Heart right ventricle (tissue), 16 donors: ENCODE measurements at regions not wholly inside any gene's neighbourhood (a gene's known extent, or its start where the extent isn't known, plus 50 kb on each side); places are given as distances from the start of the nearest gene placed in this dataset.
A peak's percentile ranks its signal among the peaks of the same experiment; 100 is the strongest.

Source experiments
- ATAC-seq, 8 donors: fragments of 200-7000 bp; cut with Tn5 transposase; one replicate each; pipeline ENCODE4 v1.9.1; 2020; ENCODE audit warnings: mild to moderate bottlenecking in 8 of 8, moderate library complexity in 8 of 8, moderate number of reproducible peaks in 1 of 8
- DNase-seq, 2 donors: peaks; one replicate each; pipeline ENCODE4 v3.0.0-alpha.2; 2020
- H3K27ac ChIP-seq, 10 donors: fragments of 200-600 bp; sonication (generic) in 2 of 10; one replicate each; pipeline versions ENCODE4 v1.5.0 to v1.8.0; 2020 to 2022; ENCODE audit warnings: mild to moderate bottlenecking in 3 of 10
- H3K27me3 ChIP-seq, 7 donors: fragments of 200-600 bp; one replicate each; pipeline ENCODE4 v1.8.0; 2021 to 2022; ENCODE audit warnings: mild to moderate bottlenecking in 2 of 7
- H3K36me3 ChIP-seq, 9 donors: fragments of 200-600 bp; sonication (generic) in 1 of 9; one replicate each; pipeline versions ENCODE4 v1.5.0 to v1.8.0; 2020 to 2022; ENCODE audit warnings: mild to moderate bottlenecking in 2 of 9
- H3K4me1 ChIP-seq, 9 donors: fragments of 200-600 bp; sonication (generic) in 1 of 9; one replicate each; pipeline versions ENCODE4 v1.5.0 to v1.8.0; 2020 to 2022; ENCODE audit warnings: mild to moderate bottlenecking in 4 of 9
- H3K4me3 ChIP-seq, 10 donors: fragments of 200-600 bp; sonication (generic) in 2 of 10; one replicate each; pipeline versions ENCODE4 v1.5.0 to v1.8.0; 2020 to 2022; ENCODE audit warnings: mild to moderate bottlenecking in 7 of 10, moderate library complexity in 2 of 10
- H3K9me3 ChIP-seq, 11 donors: fragments of 200-600 bp in 10 of 11; sonication (generic) in 2 of 11; one replicate each; pipeline versions ENCODE4 v1.5.0 to v1.8.0; 2013 to 2022; ENCODE audit warnings: mild to moderate bottlenecking in 2 of 11, control low read depth in 1 of 11, moderate library complexity in 1 of 11
- WGBS, 2 donors: extraction: QIAGEN DNeasy Blood & Tissue Kit; methylation state at CpG; one replicate each; pipeline ENCODE4 v1.1.7; 2013; ENCODE audit warnings: inconsistent platforms in 1 of 2; 5-methylcytosine and 5-hydroxymethylcytosine counted together
- intact Hi-C, 10 donors: fragments of 100-400 bp; cut with DNase I; formaldehyde crosslinking; loops; one replicate each; pipeline versions ENCODE4 v1.11.1 to v1.14.2; 2022
- TF ChIP-seq, protein P1 (sequence below), 9 donors: fragments of 200-600 bp; sonication (generic) in 2 of 9; IDR thresholded peaks; one replicate each; pipeline versions ENCODE4 v1.5.0 to v1.8.0; 2021 to 2022; ENCODE audit warnings: antibody characterized with exemption in 9 of 9, mild to moderate bottlenecking in 5 of 9, moderate library complexity in 1 of 9
- donor health status: Arrhythmogenic right ventricular cardiomyopathy.
- donor health status: ischemic (EF 13 %, LVEDD 7.1; RV severe dilation, severe dysfunction).
- donor health status: healthy with polysubstance abuse.
- donor health status: DM: no; HTN: yes; CAD: no.
- donor health status: DM: no; HTN: no; CAD: no.
- donor health status: ischemic (EF 25% LVEDD 6.9; RV normal size, moderate dysfunction).
- donor health status: ischemic (EF 25% LVEDD 5.7; RV mildly dilated, moderate dysfunction).
- donor health status: healthy.
- donor health status: DM: yes; HTN: yes; CAD: no.
- donor health status: Ischemic cardiomyopathy.
- donor health status: ischemic (EF 35%, LVEDD 5.7; RV mildly dilated, moderate dysfunction).
- donor health status: nonischemic (EF 11% LVEDD 7.7; RV severe dilation, severe dysfunction).
- donor health status: DM: yes; HTN: yes; CAD: no.
- donor health status: PGD.
- donor health status: ischemic (EF 29% LVEDD 5.4; RV normal size, mild dysfunction).
- donor health status: nonischemic (EF 23%, LVEDD 6.1; RV moderate dilation, normal function).

GRCh38 chr17:12579288-12579687, 86.4 kb upstream of the MYOCD start:
- no peak for DNase-seq
- TF ChIP-seq, protein P1, sequence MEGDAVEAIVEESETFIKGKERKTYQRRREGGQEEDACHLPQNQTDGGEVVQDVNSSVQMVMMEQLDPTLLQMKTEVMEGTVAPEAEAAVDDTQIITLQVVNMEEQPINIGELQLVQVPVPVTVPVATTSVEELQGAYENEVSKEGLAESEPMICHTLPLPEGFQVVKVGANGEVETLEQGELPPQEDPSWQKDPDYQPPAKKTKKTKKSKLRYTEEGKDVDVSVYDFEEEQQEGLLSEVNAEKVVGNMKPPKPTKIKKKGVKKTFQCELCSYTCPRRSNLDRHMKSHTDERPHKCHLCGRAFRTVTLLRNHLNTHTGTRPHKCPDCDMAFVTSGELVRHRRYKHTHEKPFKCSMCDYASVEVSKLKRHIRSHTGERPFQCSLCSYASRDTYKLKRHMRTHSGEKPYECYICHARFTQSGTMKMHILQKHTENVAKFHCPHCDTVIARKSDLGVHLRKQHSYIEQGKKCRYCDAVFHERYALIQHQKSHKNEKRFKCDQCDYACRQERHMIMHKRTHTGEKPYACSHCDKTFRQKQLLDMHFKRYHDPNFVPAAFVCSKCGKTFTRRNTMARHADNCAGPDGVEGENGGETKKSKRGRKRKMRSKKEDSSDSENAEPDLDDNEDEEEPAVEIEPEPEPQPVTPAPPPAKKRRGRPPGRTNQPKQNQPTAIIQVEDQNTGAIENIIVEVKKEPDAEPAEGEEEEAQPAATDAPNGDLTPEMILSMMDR (IDR thresholded peaks at IDR 0.05): no peak
- H3K4me1 ChIP-seq: peaks cover 0 to 28% (median 3%) of the 10 kb centered on the region in 9 donors
- peak in 3 of 8 donors; percentile 39 to 61 (median 50) for ATAC-seq
- peak overlapping the region in 4 of 10 donors; percentile 2 to 36 (median 18) for H3K27ac ChIP-seq
- no peaks in the 10 kb centered on the region for H3K36me3 ChIP-seq
- no peaks in the 10 kb centered on the region for H3K27me3 ChIP-seq
- WGBS, 2 donors: 49 to 67% methylated on average over 5 of the region's 5 CpGs
- intact Hi-C loops: no loop called here
- H3K4me3 ChIP-seq: no peak overlapping the region
- H3K9me3 ChIP-seq: peaks cover 0 to 10% (median 0%) of the 10 kb centered on the region in 11 donors

DNA sequence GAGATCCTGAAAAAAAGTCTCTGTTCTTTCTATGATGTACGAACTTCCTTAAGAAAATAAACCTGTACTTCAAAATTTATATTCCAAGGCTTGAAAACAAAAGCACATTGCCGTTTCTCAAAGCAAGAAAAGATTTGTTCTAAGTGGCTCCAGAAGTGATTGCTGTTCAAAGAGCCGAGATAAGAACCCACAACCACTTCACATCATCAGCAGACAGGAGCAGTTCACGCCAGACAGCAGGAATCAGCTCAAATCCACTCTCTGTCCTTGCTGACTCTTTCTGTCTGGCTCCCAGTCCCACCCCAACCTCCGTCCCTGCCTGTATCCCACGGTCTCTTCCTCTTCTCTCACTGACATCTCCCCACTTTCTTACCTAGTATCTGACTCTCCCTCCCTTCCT, 85.0 kb upstream of the MYOCD start:
- Histone ChIP-seq H3K4me3 (peak overlapping the region in 2 of 10 donors; percentile 2 to 12), H3K4me1 (peaks cover 0 to 30% (median 4%) of the 10 kb centered on the region in 9 donors), H3K27me3 (no peaks in the 10 kb centered on the region), H3K9me3 (peaks cover 0 to 10% (median 0%) of the 10 kb centered on the region in 11 donors), H3K36me3 (no peaks in the 10 kb centered on the region), H3K27ac (peak overlapping the region in 5 of 10 donors; percentile 19 to 61 (median 39))
- DNase-seq: no peak
- TF ChIP-seq, protein P1 (IDR thresholded peaks at IDR 0.05): no peak
- WGBS, 2 donors: 19 to 20% methylated on average over 6 of the region's 6 CpGs
- peak in 3 of 8 donors; percentile 48 to 66 (median 53) for ATAC-seq
- intact Hi-C loops: no loop called here

- DNase-seq (no peak), ATAC-seq (peak; percentile 50 to 83 (median 72))
- WGBS, 2 donors: 35 to 52% methylated on average over 7 of the region's 7 CpGs
- no peaks in the 10 kb centered on the region for H3K36me3 ChIP-seq
- H3K4me3 ChIP-seq: peak overlapping the region in 7 of 10 donors; percentile 3 to 28 (median 9)
- peaks cover 0 to 17% (median 0%) of the 10 kb centered on the region in 11 donors for H3K9me3 ChIP-seq
- H3K27me3 ChIP-seq: no peaks in the 10 kb centered on the region
- TF ChIP-seq, protein P1 (IDR thresholded peaks at IDR 0.05): peak in 2 of 9 donors; percentile 21 to 24
- intact Hi-C loops: loop anchor here in 1 of 10 donors (5.0 kb wide), 1 partner anchor 38 kb away; no protein-coding TSS in a partner anchor
- H3K27ac ChIP-seq: peak overlapping the region in 6 of 10 donors; percentile 30 to 59 (median 54)
- H3K4me1 ChIP-seq: peaks cover 0 to 26% (median 4%) of the 10 kb centered on the region in 9 donors
Observed at GRCh38 chr17:12584727-12585126, 81.0 kb upstream of the MYOCD start.

DNA sequence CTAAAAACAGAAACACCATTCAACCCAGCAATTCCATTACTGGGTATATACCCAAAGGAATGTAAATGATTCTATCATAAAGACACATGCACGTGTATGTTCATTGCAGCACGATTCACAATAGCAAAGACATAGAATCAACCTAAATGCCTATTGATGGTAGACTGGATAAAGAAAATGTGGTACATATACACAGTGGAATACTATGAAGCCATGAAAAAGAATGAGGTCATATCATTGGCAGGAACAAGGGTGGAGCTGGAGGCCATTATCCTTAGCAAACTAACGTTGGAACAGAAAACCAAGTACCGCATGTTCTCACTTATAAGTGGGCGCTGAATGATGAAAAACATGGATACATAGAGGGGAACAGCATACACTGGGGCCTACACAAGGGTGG, 77.2 kb upstream of the MYOCD start:
- intact Hi-C loops: loop anchor here in 1 of 10 donors (5.0 kb wide), 1 partner anchor 34 kb away; no protein-coding TSS in a partner anchor
- no peaks in the 10 kb centered on the region for H3K36me3 ChIP-seq
- no peak overlapping the region for H3K27ac ChIP-seq
- ATAC-seq (no peak), DNase-seq (no peak)
- WGBS, 2 donors: 87 to 89% methylated on average over 5 of the region's 5 CpGs
- H3K4me3 ChIP-seq: no peak overlapping the region
- H3K9me3 ChIP-seq: peaks cover 0 to 13% (median 0%) of the 10 kb centered on the region in 11 donors
- TF ChIP-seq, protein P1 (IDR thresholded peaks at IDR 0.05): no peak
- H3K27me3 ChIP-seq: no peaks in the 10 kb centered on the region
- peaks cover 0 to 8% (median 0%) of the 10 kb centered on the region in 9 donors for H3K4me1 ChIP-seq
